SK-N-SH treated with all-trans-retinoic acid at 6 μM for 48 hours (cell line): ENCODE measurements at regions not wholly inside any gene's neighbourhood (a gene's known extent, or its start where the extent isn't known, plus 50 kb on each side); places are given as distances from the start of the nearest gene placed in this dataset.

Experiments
- ATAC-seq: fragments of 200-7000 bp; cut with Tn5 transposase; 3 replicates; pipeline ENCODE4 v1.9.1; 2020; ENCODE audit warnings: mild to moderate bottlenecking, moderate library complexity
- ARNTL ChIP-seq: fragments of 450-650 bp; formaldehyde crosslinking; IDR thresholded peaks from 2 replicates; pipeline ENCODE4 v1.5.0; 2020; ENCODE audit warnings: low read depth, mild to moderate bottlenecking, moderate library complexity, borderline replicate concordance
- CSDC2 ChIP-seq: fragments of 250-450 bp; sonication (Bioruptor Pico); IDR thresholded peaks from 2 replicates; pipeline ENCODE4 v1.5.0; 2020; ENCODE audit warnings: mild to moderate bottlenecking, moderate library complexity
- ESRRG ChIP-seq: fragments of 250-450 bp; sonication (Bioruptor Pico); IDR thresholded peaks from 2 replicates; pipeline ENCODE4 v1.6.1; 2021; ENCODE audit warnings: mild to moderate bottlenecking
- GLIS3 ChIP-seq: fragments of 250-450 bp; sonication (Bioruptor Pico); IDR thresholded peaks from 2 replicates; pipeline ENCODE4 v1.5.0; 2020; ENCODE audit warnings: mild to moderate bottlenecking, moderate library complexity
- ISL1 ChIP-seq: fragments of 250-450 bp; sonication (Bioruptor Pico); IDR thresholded peaks from 2 replicates; pipeline ENCODE4 v2.1.2; 2022; ENCODE audit warnings: mild to moderate bottlenecking, moderate library complexity
- OSR1 ChIP-seq: fragments of 250-450 bp; sonication (Bioruptor Pico); IDR thresholded peaks from 2 replicates; pipeline ENCODE4 v1.8.0; 2022; ENCODE audit warnings: moderate library complexity, mild to moderate bottlenecking, inconsistent platforms
- RARB ChIP-seq: fragments of 250-450 bp; sonication (Bioruptor Pico); IDR thresholded peaks from 2 replicates; pipeline ENCODE4 v1.8.0; 2021; ENCODE audit warnings: mild to moderate bottlenecking, moderate library complexity
- SNAI2 ChIP-seq: fragments of 250-450 bp; sonication (Bioruptor Pico); IDR thresholded peaks from 2 replicates; pipeline ENCODE4 v1.5.0; 2020; ENCODE audit warnings: mild to moderate bottlenecking, moderate library complexity
- TCF4 ChIP-seq: fragments of 250-450 bp; sonication (Bioruptor Pico); IDR thresholded peaks from 2 replicates; pipeline ENCODE4 v1.8.0; 2021; ENCODE audit warnings: mild to moderate bottlenecking, moderate library complexity, borderline replicate concordance
- TOX ChIP-seq: fragments of 250-450 bp; sonication (Bioruptor Pico); IDR thresholded peaks from 2 replicates; pipeline ENCODE4 v1.8.0; 2021; ENCODE audit warnings: mild to moderate bottlenecking, moderate library complexity, borderline replicate concordance
- ZC3H10 ChIP-seq: fragments of 250-450 bp; sonication (Bioruptor Pico); IDR thresholded peaks from 2 replicates; pipeline ENCODE4 v1.5.1; 2021; ENCODE audit warnings: mild to moderate bottlenecking, moderate library complexity
- ZFP3 ChIP-seq: fragments of 250-450 bp; sonication (Bioruptor Pico); IDR thresholded peaks from 2 replicates; pipeline ENCODE4 v1.5.0; 2020; ENCODE audit warnings: mild to moderate bottlenecking, moderate library complexity
- ZFP30 ChIP-seq: fragments of 450-650 bp; formaldehyde crosslinking; IDR thresholded peaks from 2 replicates; pipeline ENCODE4 v1.5.0; 2022; ENCODE audit warnings: mild to moderate bottlenecking, moderate library complexity
- ZNF565 ChIP-seq: fragments of 450-650 bp; formaldehyde crosslinking; conservative IDR thresholded peaks from 2 replicates; pipeline ENCODE4 v1.5.0; 2020; ENCODE audit warnings: low read depth, mild to moderate bottlenecking, moderate library complexity
- ZNF70 ChIP-seq: fragments of 450-650 bp; formaldehyde crosslinking; IDR thresholded peaks from 2 replicates; pipeline ENCODE4 v1.5.0; 2020; ENCODE audit warnings: mild to moderate bottlenecking, moderate library complexity
- ZNF8 ChIP-seq: fragments of 450-650 bp; formaldehyde crosslinking; IDR thresholded peaks from 2 replicates; pipeline ENCODE4 v1.5.0; 2020; ENCODE audit warnings: mild to moderate bottlenecking, moderate library complexity
- TF ChIP-seq, protein P1 (sequence below): fragments of 250-450 bp; sonication (Bioruptor Pico); IDR thresholded peaks from 2 replicates; pipeline ENCODE4 v1.5.1; 2020; ENCODE audit warnings: low read depth, mild to moderate bottlenecking, moderate library complexity
- TF ChIP-seq, protein P2 (sequence below): fragments of 250-450 bp; sonication (Bioruptor Pico); IDR thresholded peaks from 2 replicates; pipeline ENCODE4 v1.5.0; 2020; ENCODE audit warnings: mild to moderate bottlenecking, moderate library complexity
- TF ChIP-seq, protein P3 (sequence below): fragments of 250-450 bp; sonication (Bioruptor Pico); IDR thresholded peaks from 2 replicates; pipeline ENCODE4 v1.8.0; 2020; ENCODE audit warnings: mild to moderate bottlenecking, moderate library complexity, borderline replicate concordance
- TF ChIP-seq, protein P4 (sequence below): fragments of 250-450 bp; sonication (Bioruptor Pico); IDR thresholded peaks from 2 replicates; pipeline ENCODE4 v1.8.0; 2021; ENCODE audit warnings: low read depth, mild to moderate bottlenecking, moderate library complexity, borderline replicate concordance
- TF ChIP-seq, protein P5 (sequence below): fragments of 250-450 bp; sonication (Bioruptor Pico); IDR thresholded peaks from 2 replicates; pipeline ENCODE4 v1.5.1; 2021; ENCODE audit warnings: mild to moderate bottlenecking, moderate library complexity

DNA sequence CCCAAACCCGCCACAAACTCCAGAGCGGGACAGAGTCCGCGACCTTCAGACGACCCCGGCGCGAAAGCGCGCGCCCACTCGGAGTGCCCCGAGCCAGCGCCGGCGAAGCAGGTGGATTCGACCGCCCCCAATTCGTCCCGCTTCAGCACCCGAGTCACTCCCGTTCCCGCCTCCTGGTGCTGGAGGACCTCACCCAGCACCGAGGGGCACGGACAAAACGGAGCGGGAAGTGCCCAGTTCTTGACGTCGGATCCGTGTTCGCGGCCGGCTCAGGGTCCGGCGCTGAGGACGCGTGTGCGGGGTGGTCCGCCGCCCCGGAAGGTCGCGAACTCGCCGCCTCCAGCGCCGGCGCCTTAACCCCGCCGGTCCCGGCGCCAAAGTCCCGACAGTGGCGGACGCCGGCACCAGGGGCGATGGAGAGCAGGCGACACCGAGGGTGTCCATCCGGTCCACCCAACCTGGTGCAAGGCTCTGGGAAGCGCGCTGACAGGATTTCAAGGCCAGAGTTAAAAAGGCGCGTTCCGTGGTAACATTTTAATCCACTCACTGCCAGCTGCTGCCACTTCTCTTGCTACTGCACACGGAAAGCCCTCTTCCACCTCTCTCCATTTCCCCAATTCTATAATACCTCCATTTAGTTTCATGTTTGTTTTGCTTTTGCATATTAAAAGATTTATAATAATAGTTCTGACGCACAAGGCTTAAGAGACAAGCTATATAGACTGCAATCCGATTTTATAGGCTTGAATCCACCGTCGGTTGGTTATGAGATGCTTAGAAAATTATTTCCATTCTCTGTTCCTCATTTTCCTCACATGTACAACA, 240.0 kb upstream of the CPNE8 start:
- ATAC-seq: no peak
- no peak for TF ChIP-seq ZFP3
- no peak for TF ChIP-seq RARB
- no peak for TF ChIP-seq ZNF8 (CRISPR knock-in tag)
- no peak for TF ChIP-seq TCF4 (CRISPR knock-in tag)
- no peak for TF ChIP-seq ISL1 (CRISPR knock-in tag)
- TF ChIP-seq ZNF70 (CRISPR knock-in tag): no peak
- TF ChIP-seq ZFP30: no peak
- TF ChIP-seq ZNF565: no peak

DNA sequence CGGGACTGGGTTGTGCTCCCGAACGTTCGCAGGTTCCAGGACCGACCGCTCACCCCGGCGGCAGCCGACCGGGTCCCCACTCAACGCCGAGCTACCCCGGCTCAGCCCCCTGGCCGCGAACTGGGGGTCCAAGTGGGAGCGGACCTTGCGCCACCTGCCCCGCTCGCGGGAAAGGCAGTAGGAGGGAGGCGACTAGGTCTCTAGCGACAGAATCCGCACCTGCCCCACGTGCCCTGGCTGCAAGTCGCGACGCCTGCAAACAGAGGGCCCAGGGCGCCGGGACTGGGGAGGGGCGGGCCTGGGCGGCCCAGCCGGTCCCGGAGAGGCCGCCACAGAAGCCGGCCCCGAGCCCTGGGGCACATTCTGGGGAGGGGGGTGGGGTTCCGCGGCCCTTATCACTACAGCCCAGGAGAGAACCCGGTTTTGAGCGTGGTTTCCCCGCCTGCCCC, 239.2 kb upstream of the CPNE8 start:
- no peak for ATAC-seq
- TF ChIP-seq, protein P1, sequence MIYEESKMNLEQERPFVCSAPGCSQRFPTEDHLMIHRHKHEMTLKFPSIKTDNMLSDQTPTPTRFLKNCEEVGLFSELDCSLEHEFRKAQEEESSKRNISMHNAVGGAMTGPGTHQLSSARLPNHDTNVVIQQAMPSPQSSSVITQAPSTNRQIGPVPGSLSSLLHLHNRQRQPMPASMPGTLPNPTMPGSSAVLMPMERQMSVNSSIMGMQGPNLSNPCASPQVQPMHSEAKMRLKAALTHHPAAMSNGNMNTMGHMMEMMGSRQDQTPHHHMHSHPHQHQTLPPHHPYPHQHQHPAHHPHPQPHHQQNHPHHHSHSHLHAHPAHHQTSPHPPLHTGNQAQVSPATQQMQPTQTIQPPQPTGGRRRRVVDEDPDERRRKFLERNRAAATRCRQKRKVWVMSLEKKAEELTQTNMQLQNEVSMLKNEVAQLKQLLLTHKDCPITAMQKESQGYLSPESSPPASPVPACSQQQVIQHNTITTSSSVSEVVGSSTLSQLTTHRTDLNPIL (CRISPR knock-in tag): no peak
- TF ChIP-seq OSR1 (no peak), SNAI2 (no peak), ZFP30 (no peak), CSDC2 (CRISPR knock-in tag) (no peak), TCF4 (CRISPR knock-in tag) (no peak), ZNF565 (no peak), ESRRG (CRISPR knock-in tag) (no peak), RARB (no peak), ARNTL (CRISPR knock-in tag) (no peak), ZFP3 (no peak), ZNF8 (CRISPR knock-in tag) (no peak), ISL1 (CRISPR knock-in tag) (no peak)
- TF ChIP-seq, protein P2, sequence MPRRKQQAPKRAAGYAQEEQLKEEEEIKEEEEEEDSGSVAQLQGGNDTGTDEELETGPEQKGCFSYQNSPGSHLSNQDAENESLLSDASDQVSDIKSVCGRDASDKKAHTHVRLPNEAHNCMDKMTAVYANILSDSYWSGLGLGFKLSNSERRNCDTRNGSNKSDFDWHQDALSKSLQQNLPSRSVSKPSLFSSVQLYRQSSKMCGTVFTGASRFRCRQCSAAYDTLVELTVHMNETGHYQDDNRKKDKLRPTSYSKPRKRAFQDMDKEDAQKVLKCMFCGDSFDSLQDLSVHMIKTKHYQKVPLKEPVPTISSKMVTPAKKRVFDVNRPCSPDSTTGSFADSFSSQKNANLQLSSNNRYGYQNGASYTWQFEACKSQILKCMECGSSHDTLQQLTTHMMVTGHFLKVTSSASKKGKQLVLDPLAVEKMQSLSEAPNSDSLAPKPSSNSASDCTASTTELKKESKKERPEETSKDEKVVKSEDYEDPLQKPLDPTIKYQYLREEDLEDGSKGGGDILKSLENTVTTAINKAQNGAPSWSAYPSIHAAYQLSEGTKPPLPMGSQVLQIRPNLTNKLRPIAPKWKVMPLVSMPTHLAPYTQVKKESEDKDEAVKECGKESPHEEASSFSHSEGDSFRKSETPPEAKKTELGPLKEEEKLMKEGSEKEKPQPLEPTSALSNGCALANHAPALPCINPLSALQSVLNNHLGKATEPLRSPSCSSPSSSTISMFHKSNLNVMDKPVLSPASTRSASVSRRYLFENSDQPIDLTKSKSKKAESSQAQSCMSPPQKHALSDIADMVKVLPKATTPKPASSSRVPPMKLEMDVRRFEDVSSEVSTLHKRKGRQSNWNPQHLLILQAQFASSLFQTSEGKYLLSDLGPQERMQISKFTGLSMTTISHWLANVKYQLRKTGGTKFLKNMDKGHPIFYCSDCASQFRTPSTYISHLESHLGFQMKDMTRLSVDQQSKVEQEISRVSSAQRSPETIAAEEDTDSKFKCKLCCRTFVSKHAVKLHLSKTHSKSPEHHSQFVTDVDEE (CRISPR knock-in tag): no peak
- TF ChIP-seq, protein P3, sequence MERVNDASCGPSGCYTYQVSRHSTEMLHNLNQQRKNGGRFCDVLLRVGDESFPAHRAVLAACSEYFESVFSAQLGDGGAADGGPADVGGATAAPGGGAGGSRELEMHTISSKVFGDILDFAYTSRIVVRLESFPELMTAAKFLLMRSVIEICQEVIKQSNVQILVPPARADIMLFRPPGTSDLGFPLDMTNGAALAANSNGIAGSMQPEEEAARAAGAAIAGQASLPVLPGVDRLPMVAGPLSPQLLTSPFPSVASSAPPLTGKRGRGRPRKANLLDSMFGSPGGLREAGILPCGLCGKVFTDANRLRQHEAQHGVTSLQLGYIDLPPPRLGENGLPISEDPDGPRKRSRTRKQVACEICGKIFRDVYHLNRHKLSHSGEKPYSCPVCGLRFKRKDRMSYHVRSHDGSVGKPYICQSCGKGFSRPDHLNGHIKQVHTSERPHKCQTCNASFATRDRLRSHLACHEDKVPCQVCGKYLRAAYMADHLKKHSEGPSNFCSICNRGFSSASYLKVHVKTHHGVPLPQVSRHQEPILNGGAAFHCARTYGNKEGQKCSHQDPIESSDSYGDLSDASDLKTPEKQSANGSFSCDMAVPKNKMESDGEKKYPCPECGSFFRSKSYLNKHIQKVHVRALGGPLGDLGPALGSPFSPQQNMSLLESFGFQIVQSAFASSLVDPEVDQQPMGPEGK (CRISPR knock-in tag): no peak
- TF ChIP-seq, protein P4, sequence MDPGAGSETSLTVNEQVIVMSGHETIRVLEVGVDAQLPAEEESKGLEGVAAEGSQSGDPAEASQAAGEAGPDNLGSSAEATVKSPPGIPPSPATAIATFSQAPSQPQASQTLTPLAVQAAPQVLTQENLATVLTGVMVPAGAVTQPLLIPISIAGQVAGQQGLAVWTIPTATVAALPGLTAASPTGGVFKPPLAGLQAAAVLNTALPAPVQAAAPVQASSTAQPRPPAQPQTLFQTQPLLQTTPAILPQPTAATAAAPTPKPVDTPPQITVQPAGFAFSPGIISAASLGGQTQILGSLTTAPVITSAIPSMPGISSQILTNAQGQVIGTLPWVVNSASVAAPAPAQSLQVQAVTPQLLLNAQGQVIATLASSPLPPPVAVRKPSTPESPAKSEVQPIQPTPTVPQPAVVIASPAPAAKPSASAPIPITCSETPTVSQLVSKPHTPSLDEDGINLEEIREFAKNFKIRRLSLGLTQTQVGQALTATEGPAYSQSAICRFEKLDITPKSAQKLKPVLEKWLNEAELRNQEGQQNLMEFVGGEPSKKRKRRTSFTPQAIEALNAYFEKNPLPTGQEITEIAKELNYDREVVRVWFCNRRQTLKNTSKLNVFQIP (CRISPR knock-in tag): no peak

DNA sequence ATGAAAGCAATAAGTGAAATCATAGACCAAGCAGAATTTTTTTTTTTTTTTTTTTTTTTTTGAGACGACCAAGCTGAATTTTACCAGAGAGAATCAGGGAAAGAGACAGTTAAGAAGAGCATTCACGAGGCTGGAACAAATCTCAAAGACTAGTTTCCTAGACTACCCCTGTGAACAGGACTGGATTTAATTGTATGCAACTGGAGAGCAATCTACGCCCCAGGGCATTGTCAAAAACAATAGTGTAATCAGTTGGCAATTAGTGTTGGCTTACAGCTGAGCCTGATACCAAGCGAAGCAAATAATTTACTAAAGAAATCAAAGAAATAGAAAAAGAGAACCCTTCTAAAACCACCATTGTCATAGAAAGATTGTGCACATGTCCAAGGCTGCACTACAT, 232.9 kb upstream of the CPNE8 start:
- ATAC-seq: no peak
- TF ChIP-seq, protein P1 (CRISPR knock-in tag): no peak
- TF ChIP-seq TOX (CRISPR knock-in tag) (no peak), CSDC2 (CRISPR knock-in tag) (no peak), ZFP3 (no peak), ZNF565 (no peak), ZNF8 (CRISPR knock-in tag) (no peak), GLIS3 (CRISPR knock-in tag) (no peak), RARB (no peak), ZFP30 (no peak), ZC3H10 (no peak), ISL1 (CRISPR knock-in tag) (no peak)
- TF ChIP-seq, protein P5, sequence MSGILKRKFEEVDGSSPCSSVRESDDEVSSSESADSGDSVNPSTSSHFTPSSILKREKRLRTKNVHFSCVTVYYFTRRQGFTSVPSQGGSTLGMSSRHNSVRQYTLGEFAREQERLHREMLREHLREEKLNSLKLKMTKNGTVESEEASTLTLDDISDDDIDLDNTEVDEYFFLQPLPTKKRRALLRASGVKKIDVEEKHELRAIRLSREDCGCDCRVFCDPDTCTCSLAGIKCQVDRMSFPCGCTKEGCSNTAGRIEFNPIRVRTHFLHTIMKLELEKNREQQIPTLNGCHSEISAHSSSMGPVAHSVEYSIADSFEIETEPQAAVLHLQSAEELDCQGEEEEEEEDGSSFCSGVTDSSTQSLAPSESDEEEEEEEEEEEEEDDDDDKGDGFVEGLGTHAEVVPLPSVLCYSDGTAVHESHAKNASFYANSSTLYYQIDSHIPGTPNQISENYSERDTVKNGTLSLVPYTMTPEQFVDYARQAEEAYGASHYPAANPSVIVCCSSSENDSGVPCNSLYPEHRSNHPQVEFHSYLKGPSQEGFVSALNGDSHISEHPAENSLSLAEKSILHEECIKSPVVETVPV (CRISPR knock-in tag): no peak
- TF ChIP-seq, protein P2 (CRISPR knock-in tag): no peak
- TF ChIP-seq, protein P3 (CRISPR knock-in tag): no peak
